T47D (cell line): ENCODE measurements at regions not wholly inside any gene's neighbourhood (a gene's known extent, or its start where the extent isn't known, plus 50 kb on each side); places are given as distances from the start of the nearest gene placed in this dataset.
A peak's percentile ranks its signal among the peaks of the same experiment; 100 is the strongest.
"Not testable (repeated sequence)": the region's sequence is repeated elsewhere in the genome, so short reads cannot be mapped to it uniquely, and the experiment has no call there.

Experiments used
- DNase-seq, 2 experiments: peaks; one replicate each; pipeline versions ENCODE4 v3.0.0 to v3.0.0-alpha.2; 2011 to 2012; ENCODE audit warnings: low read depth in 1 of 2, low spot score in 1 of 2
- JUND ChIP-seq: IDR thresholded peaks from 2 replicates; pipeline ENCODE4 v1.6.1; 2012; ENCODE audit warnings: low read depth
- in situ Hi-C: cut with HindIII; loops from 2 replicates; pipeline ENCODE4 v1.10.0; 2016; ENCODE audit warnings: low sequenced_read_pairs, low pct_unique_long_range_greater_than_20kb

DNA sequence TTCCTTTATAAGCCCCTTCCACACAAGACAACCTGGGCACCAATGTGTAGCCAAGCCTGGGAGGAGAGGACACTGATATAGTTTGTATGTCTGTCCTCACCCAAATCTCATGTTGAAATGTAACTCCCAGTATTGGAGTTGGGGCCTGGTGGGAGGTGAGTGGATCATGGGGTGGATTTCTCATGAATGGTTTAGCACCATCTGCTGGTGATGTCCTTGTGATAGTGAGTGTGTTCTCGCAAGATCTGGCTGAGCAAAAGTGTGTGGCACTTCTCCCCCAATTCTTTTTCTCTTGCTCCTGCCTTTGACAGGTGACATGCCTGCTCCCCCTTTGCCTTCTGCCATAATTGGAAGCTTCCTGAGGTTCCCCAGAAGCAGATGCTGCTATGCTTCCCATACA, 135.8 kb downstream of the USP31 start:
- in situ Hi-C loops, result no loop called here
- TF ChIP-seq JUND, result no peak
- peak in 1 of 2 experiments; percentile 25 for DNase-seq

DNA sequence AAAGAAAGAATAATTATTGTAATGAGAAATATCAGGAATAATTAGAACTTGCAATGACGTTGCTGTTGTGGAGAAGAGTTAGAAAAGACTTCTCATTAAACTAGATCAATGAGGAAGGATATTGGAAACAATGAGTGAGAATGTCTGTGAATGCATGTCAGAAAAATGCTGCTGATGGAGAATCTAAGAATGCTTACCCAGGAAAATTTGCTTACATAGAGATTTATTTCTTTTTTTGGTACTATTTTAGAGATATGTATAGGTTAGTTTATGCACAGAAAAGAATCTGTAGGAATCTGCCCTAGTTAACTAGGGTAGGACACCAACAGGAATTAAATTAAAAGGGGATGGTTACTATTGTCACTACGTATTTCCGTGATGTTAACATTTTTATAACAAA, 140.2 kb downstream of the USP31 start:
- in situ Hi-C loops, result no loop called here
- no peak for DNase-seq
- TF ChIP-seq JUND, result no peak

DNA sequence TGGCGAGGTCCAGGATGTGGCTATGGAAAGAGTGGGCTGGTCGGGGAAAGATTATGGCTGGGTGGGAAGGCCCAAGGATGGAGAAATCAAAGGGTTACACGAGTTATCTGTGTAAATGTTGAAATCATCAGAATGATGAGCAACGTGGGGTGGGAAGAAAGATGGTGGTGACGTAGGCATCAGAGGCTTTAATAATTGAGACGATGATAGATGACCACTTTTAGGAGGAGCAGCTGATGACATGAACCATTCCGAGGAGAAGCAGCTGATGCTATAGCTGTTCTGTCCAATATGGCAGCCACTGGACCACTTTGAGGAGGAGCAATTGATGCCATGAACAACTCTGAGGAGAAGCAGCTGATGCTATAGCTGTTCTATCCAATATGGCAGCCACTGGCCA, 141.2 kb downstream of the USP31 start:
- no peak for DNase-seq
- in situ Hi-C loops, result no loop called here
- no peak for TF ChIP-seq JUND

DNA sequence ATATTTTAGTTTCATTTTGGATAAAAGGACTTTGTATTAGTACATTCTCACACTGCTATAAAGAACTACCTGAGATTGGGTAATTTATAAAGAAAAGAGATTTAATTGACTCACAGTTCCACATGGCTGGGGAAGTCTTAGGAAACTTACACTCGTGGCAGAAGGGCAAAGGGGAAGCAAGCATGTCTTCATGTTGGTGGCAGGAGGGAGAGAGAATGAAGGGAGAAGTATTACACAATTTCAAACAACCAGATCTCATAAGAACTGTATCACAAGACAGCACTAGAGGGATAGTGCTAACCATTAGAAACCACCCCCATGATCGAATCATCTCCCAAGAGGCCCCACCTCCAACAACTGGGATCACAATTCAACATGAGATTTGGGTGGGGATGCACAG, 142.9 kb downstream of the USP31 start:
- in situ Hi-C loops, result no loop called here
- no peak for TF ChIP-seq JUND
- no peak for DNase-seq

DNA sequence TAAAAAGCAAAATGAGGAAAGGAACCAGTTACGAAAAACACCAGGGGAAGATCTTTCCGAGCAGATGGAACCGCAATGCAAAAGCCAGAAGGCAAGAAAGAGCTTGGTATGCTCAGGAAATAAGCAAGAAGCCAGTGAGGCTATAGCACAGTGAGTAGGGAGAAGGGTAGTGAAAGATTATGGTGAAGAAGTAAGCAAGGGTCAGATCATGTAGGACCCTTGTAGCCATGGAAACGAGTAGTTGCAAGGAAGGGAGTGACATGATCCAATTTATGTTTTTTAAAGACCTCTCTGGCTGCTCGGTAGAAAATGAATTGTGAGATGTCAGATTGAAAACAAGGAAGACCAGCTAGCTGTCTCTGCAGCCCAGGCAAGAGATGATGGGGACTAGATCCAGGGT, 143.3 kb downstream of the USP31 start:
- no peak for DNase-seq
- in situ Hi-C loops, result no loop called here
- no peak for TF ChIP-seq JUND

DNA sequence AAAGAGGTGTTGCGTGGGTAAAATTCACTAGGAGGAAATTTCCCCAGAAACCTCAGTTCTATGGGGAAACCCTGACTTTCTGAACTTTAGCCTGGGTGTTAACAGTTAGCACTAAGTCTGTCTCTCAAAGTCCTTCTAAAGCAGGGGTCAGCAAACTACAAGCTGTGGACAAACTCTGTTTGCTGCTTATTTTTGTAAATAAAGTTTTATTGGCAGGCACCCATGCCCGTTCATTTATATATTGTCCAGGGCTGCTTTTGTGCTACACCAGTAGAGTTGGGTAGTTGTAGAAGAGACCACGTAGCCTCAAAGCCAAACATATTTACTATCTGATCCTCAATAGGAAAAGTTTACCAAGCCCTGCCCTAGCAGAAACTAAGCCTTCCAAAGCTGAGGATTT, 159.7 kb downstream of the USP31 start:
- no peak for TF ChIP-seq JUND
- no peak for DNase-seq

DNA sequence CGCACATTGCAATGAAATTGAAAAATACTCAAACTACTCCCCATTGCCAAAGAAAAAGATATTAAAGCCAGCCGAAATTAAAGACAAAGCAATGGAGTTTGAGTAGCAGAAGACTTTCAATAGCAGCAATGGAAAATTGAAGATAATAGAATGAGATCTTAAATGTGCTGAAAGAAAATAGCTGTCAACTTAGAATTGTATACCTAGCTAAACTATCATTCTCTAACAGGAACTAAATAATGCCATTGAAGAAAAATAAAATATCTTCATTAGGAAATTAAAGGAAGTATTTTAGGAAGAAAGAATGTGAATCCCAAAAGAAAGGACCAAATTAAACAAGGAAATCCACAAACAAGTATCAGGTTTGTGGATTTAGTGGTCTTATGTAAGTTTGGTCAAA, 165.6 kb downstream of the USP31 start:
- no peak for TF ChIP-seq JUND
- no peak for DNase-seq
- in situ Hi-C loops, result no loop called here

More for the DNA sequence above, 159.7 kb downstream of the USP31 start:
- in situ Hi-C loops, result no loop called here

DNA sequence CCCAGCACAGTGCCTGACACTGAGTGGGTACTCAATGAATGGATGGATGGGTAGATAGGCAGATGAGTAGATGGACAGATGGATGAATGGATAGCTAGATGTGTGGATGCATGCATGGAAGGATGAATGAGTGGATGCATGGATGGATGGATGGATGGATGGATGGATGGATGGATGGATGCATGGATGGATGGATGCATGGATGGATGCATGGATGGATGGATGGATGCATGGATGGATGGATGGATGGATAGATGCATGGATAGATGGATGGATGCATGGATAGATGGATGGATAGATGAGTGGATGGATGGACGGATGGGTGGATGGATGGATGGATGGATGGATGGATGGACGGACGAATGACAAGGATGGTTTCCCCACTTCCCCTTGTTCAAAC, 166.6 kb downstream of the HS3ST2 start:
- in situ Hi-C loops, DNase-seq: not testable (repeated sequence)

DNA sequence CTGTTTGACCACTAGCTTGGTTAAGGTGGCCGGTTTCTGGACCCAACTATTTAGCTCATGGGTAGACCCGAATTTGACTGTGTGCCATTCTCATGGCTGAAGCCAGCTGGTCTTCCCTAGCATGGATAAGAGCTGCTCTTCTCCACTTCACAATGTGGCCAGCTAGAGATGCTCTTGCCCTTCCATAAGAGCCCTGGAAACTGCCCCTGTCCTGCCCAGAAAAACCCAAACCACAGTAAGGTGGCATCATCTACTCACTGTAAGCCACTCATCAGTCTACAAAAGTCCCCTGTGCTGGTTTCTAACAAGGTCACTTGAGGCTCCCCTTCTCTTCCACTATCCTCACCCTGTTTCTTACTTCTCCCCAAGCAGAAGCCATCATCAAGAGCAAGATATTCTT, 165.1 kb downstream of the HS3ST2 start:
- peak in 1 of 2 experiments; percentile 5 for DNase-seq
- no peak for TF ChIP-seq JUND
- in situ Hi-C loops, result no loop called here

DNA sequence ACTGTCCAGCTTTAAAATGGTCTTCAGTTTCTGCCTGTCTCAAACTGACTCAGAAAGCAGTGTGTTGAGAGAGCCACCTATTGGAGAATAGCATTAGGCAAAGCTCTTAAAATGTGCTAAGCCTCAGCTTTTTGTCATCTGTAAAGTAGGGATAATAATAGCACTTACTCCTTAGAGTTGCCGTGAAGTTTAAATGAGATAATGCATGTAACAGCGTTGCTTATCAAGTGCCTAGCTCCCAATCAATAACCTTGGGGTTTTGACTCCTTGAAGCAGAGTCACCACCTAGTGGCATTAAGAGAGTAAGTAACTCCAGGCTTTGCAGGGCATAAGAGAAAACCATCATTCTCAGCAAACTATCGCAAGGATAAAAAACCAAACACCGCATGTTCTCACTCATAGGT, 163.3 kb downstream of the HS3ST2 start:
- in situ Hi-C loops, result no loop called here
- DNase-seq, result peak in 1 of 2 experiments; percentile 27
- TF ChIP-seq JUND, result no peak

DNA sequence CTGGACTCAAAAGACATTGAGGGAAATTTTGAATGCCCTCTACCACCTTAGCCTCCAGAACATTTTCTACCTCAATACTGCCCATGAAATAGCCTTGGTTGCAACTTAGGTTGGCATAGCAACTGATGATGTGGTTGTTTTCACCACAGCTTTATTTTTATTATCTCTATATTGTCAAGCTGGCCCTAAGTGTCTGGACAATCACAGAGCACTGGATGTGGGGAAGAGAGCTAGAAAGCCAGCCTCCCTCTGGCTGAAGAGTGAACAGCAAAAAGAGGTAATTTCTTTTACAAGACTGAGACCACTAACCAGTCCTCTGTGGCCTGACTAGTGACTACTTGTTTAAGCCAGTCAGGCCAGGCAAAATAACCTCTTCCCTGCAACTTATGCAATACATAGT, 159.6 kb downstream of the HS3ST2 start:
- TF ChIP-seq JUND, result no peak
- in situ Hi-C loops, result no loop called here
- DNase-seq, result no peak

DNA sequence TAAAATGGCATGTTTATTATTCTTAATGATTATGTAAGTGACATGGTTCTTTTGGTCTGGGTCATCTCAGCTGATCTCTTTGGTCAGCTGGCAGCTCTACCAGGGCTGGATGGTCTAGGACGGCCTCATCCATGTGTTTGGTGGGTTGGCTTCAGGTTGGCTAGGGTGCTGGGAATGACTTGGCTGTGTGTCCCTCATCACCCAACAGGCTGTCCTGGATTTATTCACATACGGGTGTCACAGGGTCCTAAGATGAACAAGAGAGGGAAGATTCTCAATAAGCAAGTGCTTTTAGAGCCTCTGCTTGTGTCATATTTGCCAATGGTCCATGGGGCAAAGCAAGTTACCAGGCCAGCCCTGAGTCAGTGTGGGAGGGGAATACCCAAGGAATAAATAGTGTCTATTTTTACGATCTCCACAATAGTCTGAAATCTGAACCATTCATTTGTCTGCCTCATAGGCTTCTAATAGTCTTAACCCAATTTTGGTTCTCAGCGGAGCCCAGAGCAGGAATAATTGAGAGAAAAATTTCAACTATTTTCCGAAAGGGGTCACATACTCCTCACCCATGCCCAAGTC, 157.5 kb downstream of the HS3ST2 start:
- DNase-seq, result no peak
- in situ Hi-C loops, result no loop called here

DNA sequence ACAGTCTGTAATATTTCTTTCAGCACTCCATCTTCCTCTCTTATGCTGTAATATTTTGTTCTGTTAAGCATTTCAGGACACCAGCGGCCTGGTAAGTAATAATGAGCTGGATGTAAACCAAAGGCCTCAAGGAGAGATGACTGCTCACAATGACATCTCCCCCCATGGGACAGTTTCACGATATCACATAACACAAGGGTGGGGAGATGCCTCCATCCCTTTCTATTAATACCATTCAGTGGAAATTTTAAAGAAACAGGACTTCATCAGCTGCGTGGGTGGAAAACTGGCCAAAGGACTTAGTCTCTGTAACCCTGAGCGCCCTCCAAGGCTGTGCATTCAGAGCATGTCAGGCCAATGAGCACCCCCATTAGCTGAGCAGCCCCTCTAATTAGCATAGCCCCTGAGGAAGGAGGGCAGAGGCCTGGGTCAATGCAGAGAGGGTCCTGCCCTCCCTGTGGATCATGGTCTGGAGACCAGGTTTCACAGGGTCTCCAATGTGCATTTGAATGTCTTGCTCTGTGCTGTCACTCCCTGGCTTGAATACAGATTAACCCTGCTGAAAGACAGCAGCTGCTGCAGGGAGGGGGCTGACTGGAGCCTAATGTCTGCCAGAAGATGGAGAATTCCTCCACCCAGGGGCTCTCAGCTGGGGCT, 156.4 kb downstream of the HS3ST2 start:
- in situ Hi-C loops, result no loop called here
- no peak for TF ChIP-seq JUND
- no peak for DNase-seq

More for the DNA sequence above, 157.5 kb downstream of the HS3ST2 start:
- TF ChIP-seq JUND, result no peak

DNA sequence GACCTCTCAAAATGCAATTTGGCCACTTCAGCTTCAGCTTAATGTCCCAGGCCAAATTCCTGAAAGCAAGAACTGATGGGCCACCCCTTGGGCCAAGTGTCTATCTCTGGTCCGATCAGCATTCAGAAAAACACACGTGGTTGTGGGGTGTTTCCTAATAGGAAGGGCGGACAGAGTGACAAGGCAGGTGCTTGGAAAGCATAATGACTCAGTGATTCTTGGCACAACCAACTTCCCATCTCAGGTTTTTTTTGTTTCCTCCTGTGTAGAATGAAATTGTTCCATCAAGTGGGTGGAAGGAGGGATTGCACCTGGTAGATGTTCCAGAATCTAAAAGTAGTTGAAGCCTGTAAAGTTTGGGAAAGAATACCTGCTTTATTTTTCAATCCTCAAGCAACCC, 155.6 kb downstream of the HS3ST2 start:
- DNase-seq, result no peak
- in situ Hi-C loops, result no loop called here
- no peak for TF ChIP-seq JUND
